Hepatocyte (in vitro differentiated cells): ENCODE measurements at regions not wholly inside any gene's neighbourhood (a gene's known extent, or its start where the extent isn't known, plus 50 kb on each side); places are given as distances from the start of the nearest gene placed in this dataset.

Source experiments
- EZH2 ChIP-seq: fragments of 200-600 bp; sonication (generic); IDR thresholded peaks from 2 replicates; pipeline ENCODE4 v1.6.1; 2016; ENCODE audit warnings: antibody characterized with exemption, mild to moderate bottlenecking, borderline replicate concordance
- EZH2phosphoT487 ChIP-seq: fragments of 200-600 bp; sonication (generic); IDR thresholded peaks from one replicate; pipeline ENCODE4 v1.6.1; 2018; ENCODE audit warnings: antibody characterized with exemption, mild to moderate bottlenecking, low read depth, moderate library complexity; ENCODE audit not compliant: unreplicated experiment, severe bottlenecking
- TF ChIP-seq, protein P1 (sequence below): fragments of 200-600 bp; sonication (generic); IDR thresholded peaks from 2 replicates; pipeline ENCODE4 v1.5.1; 2016; ENCODE audit warnings: antibody characterized with exemption, mild to moderate bottlenecking; ENCODE audit not compliant: poor library complexity

DNA sequence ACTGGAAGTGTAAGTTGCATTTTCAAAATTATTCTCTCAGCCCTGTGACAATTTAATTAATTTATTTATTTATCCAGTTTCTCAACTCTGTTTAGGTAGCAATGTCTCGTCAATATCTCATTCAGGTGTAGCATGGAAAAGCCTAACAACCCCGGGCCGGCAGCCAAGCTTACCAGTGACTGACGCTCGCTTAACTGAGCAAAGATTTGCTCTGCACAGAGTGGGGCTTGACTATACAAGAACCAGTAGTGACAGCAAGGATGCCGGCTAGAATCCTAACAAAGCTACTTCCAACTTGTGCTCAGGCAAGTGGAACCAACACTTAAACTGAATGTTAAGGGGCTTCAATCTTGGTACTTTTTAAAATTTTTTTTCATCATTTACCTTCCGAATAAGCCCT is 80.9 kb upstream of the ESRRG start:
- TF ChIP-seq, protein P1, sequence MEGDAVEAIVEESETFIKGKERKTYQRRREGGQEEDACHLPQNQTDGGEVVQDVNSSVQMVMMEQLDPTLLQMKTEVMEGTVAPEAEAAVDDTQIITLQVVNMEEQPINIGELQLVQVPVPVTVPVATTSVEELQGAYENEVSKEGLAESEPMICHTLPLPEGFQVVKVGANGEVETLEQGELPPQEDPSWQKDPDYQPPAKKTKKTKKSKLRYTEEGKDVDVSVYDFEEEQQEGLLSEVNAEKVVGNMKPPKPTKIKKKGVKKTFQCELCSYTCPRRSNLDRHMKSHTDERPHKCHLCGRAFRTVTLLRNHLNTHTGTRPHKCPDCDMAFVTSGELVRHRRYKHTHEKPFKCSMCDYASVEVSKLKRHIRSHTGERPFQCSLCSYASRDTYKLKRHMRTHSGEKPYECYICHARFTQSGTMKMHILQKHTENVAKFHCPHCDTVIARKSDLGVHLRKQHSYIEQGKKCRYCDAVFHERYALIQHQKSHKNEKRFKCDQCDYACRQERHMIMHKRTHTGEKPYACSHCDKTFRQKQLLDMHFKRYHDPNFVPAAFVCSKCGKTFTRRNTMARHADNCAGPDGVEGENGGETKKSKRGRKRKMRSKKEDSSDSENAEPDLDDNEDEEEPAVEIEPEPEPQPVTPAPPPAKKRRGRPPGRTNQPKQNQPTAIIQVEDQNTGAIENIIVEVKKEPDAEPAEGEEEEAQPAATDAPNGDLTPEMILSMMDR: no peak
- TF ChIP-seq EZH2: no peak
- no peak for TF ChIP-seq EZH2phosphoT487
